OCI-LY3 (cell line): ENCODE measurements at regions not wholly inside any gene's neighbourhood (a gene's known extent, or its start where the extent isn't known, plus 50 kb on each side); places are given as distances from the start of the nearest gene placed in this dataset.

Source experiments
- H2AFZ ChIP-seq: fragments of 200-600, 300-600 bp; shearing (Covaris generic); 2 replicates; pipeline ENCODE4 v1.6.0; 2014; ENCODE audit warnings: antibody characterized with exemption, low read depth, low read length
- H3K27ac ChIP-seq: fragments of 200-600, 300-600 bp; sonication (generic); 2 replicates; pipeline ENCODE4 v1.5.1; 2014; ENCODE audit warnings: mild to moderate bottlenecking, low read length, moderate library complexity, mixed read lengths
- H3K27me3 ChIP-seq: fragments of 200-600, 300-600 bp; sonication (generic); 2 replicates; pipeline ENCODE4 v1.6.1; 2014; ENCODE audit warnings: low read depth, low read length, mixed read lengths
- H3K36me3 ChIP-seq: fragments of 200-600, 300-600 bp; sonication (generic); replicated peaks from 2 replicates; pipeline ENCODE3; 2014; ENCODE audit warnings: low read depth, low read length, mixed read lengths
- H3K4me1 ChIP-seq: fragments of 300-600, 200-600 bp; sonication (generic); 2 replicates; pipeline ENCODE4 v1.6.1; 2014; ENCODE audit warnings: low read length, mixed read lengths
- H3K4me2 ChIP-seq: fragments of 200-600, 300-600 bp; sonication (generic); 2 replicates; pipeline ENCODE4 v1.6.1; 2014; ENCODE audit warnings: low read length, mixed read lengths
- H3K4me3 ChIP-seq: fragments of 300-600, 200-600 bp; sonication (generic); 2 replicates; pipeline ENCODE4 v1.5.1; 2014; ENCODE audit warnings: antibody characterized with exemption, mild to moderate bottlenecking, low read length, moderate library complexity
- H3K79me2 ChIP-seq: fragments of 300-600, 200-600 bp; shearing (Covaris generic); 2 replicates; pipeline ENCODE4 v1.6.1; 2014; ENCODE audit warnings: mild to moderate bottlenecking, low read length, mixed read lengths
- H3K9ac ChIP-seq: fragments of 300-600, 200-600 bp; shearing (Covaris generic); 2 replicates; pipeline ENCODE4 v1.6.0; 2014; ENCODE audit warnings: mild to moderate bottlenecking, low read length, moderate library complexity
- H3K9me3 ChIP-seq: fragments of 200-600, 300-600 bp; shearing (Covaris generic); 2 replicates; pipeline ENCODE4 v1.6.1; 2014; ENCODE audit warnings: low read length, mixed read lengths; ENCODE audit not compliant: insufficient read depth
- H4K20me1 ChIP-seq: fragments of 200-600, 300-600 bp; sonication (generic); 2 replicates; pipeline ENCODE4 v1.6.1; 2016; ENCODE audit warnings: low read length, mixed read lengths; ENCODE audit not compliant: insufficient read depth
- EZH2phosphoT487 ChIP-seq: fragments of 200-600 bp; shearing (Covaris generic); IDR thresholded peaks from 2 replicates; pipeline ENCODE4 v1.6.1; 2018; ENCODE audit warnings: antibody characterized with exemption, mixed run types, low read depth
- TF ChIP-seq, protein P1 (sequence below): fragments of 200-600, 300-600 bp; sonication (generic); IDR thresholded peaks from 2 replicates; pipeline ENCODE4 v1.5.1; 2014; ENCODE audit warnings: antibody characterized with exemption, low read length, low read depth

- H4K20me1 ChIP-seq = no peaks in the 10 kb centered on the region
- TF ChIP-seq EZH2phosphoT487 = no peak
- TF ChIP-seq, protein P1, sequence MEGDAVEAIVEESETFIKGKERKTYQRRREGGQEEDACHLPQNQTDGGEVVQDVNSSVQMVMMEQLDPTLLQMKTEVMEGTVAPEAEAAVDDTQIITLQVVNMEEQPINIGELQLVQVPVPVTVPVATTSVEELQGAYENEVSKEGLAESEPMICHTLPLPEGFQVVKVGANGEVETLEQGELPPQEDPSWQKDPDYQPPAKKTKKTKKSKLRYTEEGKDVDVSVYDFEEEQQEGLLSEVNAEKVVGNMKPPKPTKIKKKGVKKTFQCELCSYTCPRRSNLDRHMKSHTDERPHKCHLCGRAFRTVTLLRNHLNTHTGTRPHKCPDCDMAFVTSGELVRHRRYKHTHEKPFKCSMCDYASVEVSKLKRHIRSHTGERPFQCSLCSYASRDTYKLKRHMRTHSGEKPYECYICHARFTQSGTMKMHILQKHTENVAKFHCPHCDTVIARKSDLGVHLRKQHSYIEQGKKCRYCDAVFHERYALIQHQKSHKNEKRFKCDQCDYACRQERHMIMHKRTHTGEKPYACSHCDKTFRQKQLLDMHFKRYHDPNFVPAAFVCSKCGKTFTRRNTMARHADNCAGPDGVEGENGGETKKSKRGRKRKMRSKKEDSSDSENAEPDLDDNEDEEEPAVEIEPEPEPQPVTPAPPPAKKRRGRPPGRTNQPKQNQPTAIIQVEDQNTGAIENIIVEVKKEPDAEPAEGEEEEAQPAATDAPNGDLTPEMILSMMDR = no peak
- no peak overlapping the region for H3K4me3 ChIP-seq
- H3K9me3 ChIP-seq = no peaks in the 10 kb centered on the region
- no peak overlapping the region for H3K9ac ChIP-seq
- no peaks in the 10 kb centered on the region for H3K4me1 ChIP-seq
- no peaks in the 10 kb centered on the region for H3K27me3 ChIP-seq
- no peak overlapping the region for H2AFZ ChIP-seq
- H3K4me2 ChIP-seq = no peak overlapping the region
- H3K27ac ChIP-seq = no peak overlapping the region
- H3K79me2 ChIP-seq = no peaks in the 10 kb centered on the region
- H3K36me3 ChIP-seq = no peaks in the 10 kb centered on the region
Observed at GRCh38 chr1:13911697-13912619, 212.0 kb downstream of the PRDM2 start.

DNA sequence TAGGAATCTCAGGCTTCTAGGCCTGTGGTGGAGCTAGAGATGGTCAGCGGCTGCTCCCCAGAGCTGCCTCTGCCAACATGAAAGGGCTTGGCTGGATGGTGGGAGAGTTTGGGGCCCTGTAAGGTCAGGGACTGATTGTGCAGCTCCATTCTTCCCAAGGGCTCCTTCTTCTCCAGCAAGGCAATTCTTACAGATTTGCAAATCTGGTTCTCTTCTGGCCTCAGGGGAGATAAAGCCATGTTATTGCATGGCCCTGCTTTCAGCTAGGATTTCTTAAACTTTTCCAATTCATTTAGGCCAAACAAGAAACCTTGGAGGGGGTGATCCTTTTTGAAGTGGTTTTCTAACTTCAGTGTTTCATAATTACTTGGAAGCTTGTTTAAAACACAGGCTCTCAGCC lies 213.4 kb downstream of the PRDM2 start:
- TF ChIP-seq EZH2phosphoT487 = no peak
- TF ChIP-seq, protein P1 = no peak
- Histone ChIP-seq H3K27me3 (no peaks in the 10 kb centered on the region), H3K4me2 (no peak overlapping the region)

GRCh38 chr1:13916530-13916929 lies 216.5 kb downstream of the PRDM2 start:
- Histone ChIP-seq H3K4me3 (no peak overlapping the region), H3K27me3 (0 out of 2 replicates have a peak, but pooled peaks cover 3% of the 10 kb centered on the region), H3K27ac (no peak overlapping the region), H3K4me2 (no peak overlapping the region), H3K9me3 (no peaks in the 10 kb centered on the region), H3K4me1 (no peaks in the 10 kb centered on the region), H4K20me1 (no peaks in the 10 kb centered on the region), H3K36me3 (no peaks in the 10 kb centered on the region), H3K79me2 (no peaks in the 10 kb centered on the region), H2AFZ (no peak overlapping the region), H3K9ac (no peak overlapping the region)
- no peak for TF ChIP-seq EZH2phosphoT487
- TF ChIP-seq, protein P1 = no peak

More for the DNA sequence above, 213.4 kb downstream of the PRDM2 start:
- Histone ChIP-seq H3K36me3 (no peaks in the 10 kb centered on the region), H2AFZ (no peak overlapping the region), H3K9ac (no peak overlapping the region), H4K20me1 (no peaks in the 10 kb centered on the region), H3K4me1 (no peaks in the 10 kb centered on the region), H3K9me3 (no peaks in the 10 kb centered on the region), H3K27ac (no peak overlapping the region), H3K4me3 (no peak overlapping the region), H3K79me2 (no peaks in the 10 kb centered on the region)

DNA sequence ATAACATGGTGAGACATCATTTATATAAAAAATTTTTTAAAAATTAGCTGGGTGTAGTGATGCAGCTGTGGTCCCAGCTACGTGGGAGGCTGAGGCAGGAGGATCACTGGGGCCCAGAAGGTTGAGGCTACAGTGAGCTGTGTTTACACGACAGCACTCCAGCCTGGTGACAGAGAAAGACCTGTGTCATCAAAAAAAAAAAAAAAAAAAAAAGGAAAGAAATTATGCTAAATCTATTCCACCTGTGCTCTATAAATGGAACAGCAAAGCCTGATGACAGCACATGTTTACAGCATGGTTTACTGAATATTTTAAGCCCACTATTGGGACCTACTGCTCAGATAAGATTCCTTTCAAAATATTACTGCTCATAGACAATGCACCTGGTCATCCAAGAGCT lies 217.6 kb downstream of the PRDM2 start:
- H3K36me3 ChIP-seq = no peaks in the 10 kb centered on the region
- no peak for TF ChIP-seq EZH2phosphoT487
- TF ChIP-seq, protein P1 = no peak
- H4K20me1 ChIP-seq = no peaks in the 10 kb centered on the region
- H3K4me2 ChIP-seq = no peak overlapping the region
- no peaks in the 10 kb centered on the region for H3K4me1 ChIP-seq
- H3K9ac ChIP-seq = no peak overlapping the region
- H3K27me3 ChIP-seq = 0 out of 2 replicates have a peak, but pooled peaks cover 8% of the 10 kb centered on the region
- no peaks in the 10 kb centered on the region for H3K9me3 ChIP-seq
- H3K4me3 ChIP-seq = no peak overlapping the region
- no peaks in the 10 kb centered on the region for H3K79me2 ChIP-seq
- no peak overlapping the region for H2AFZ ChIP-seq
- H3K27ac ChIP-seq = no peak overlapping the region
